Occipital lobe (tissue), 1 donor: ENCODE measurements at regions not wholly inside any gene's neighbourhood (a gene's known extent, or its start where the extent isn't known, plus 50 kb on each side); places are given as distances from the start of the nearest gene placed in this dataset.
"Not testable (repeated sequence)": the region's sequence is repeated elsewhere in the genome, so short reads cannot be mapped to it uniquely, and the experiment has no call there.

Experiments
- DNase-seq: peaks from one replicate; lab custom pipeline; 2025; lab: John Stamatoyannopoulos, UW

DNA sequence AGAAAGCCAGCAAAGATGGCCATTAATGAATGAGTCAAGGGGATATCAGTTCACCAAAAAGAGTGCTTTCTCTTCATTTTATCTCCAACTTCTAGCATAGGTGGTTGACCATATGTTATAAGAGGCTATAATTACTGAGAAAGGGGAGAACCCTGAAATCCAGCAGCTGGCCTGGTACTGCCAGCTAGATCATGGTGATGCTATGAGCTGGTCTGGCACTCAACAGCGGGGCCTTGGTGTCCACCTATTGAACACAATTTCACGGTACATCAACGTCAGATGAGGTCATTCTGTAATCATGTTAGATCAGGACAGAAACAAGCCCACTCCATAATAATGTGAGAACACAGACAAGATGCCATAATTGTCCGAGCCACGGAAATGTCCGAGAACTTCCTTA, 1644.8 kb upstream of the PCDH7 start:
- no peak for DNase-seq

DNA sequence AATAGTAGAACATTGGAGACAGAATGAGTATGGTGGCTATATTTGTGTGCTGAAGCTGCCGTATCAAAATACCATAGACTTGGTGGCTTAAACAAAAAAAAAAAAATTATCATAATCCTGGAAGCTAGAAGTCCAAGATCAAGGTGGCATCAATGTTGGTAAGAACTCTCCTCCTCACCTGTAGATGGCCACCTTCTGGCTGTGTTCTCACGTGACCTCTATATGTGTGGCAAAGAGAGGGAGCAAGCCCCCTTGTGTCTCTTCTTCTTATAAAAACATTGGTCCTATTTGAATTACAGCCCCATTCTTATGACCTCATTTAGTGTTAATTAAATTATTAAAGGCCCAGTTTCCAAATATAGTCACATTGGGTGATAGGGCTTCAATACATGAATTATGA, 1640.9 kb upstream of the PCDH7 start:
- DNase-seq, result no peak

GRCh38 chr4:29081234-29081955, 1638.8 kb upstream of the PCDH7 start:
- DNase-seq, result no peak

DNA sequence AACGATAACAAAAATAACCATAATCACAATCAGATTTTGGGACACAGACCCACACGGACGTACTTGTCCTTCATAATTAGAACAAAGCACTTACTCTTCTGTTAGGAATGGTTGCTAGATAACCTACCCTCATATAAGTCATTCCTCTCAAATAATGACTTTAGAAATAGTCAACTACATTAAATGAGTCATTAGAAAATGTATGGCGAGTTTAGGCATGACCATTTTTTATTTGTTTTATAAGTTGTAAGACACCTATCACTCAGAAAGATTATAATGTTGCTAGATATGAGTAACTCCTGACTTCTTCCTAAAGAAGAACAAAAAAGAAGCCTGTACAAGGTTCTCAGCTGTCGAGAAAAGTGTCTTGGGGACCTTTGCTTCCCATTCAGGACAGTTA, 1637.5 kb upstream of the PCDH7 start:
- no peak for DNase-seq

- DNase-seq, result no peak
Observed at GRCh38 chr4:29085748-29086147, 1634.4 kb upstream of the PCDH7 start.

- no peak for DNase-seq
Observed at GRCh38 chr4:29104694-29105093, 1615.5 kb upstream of the PCDH7 start.

DNA sequence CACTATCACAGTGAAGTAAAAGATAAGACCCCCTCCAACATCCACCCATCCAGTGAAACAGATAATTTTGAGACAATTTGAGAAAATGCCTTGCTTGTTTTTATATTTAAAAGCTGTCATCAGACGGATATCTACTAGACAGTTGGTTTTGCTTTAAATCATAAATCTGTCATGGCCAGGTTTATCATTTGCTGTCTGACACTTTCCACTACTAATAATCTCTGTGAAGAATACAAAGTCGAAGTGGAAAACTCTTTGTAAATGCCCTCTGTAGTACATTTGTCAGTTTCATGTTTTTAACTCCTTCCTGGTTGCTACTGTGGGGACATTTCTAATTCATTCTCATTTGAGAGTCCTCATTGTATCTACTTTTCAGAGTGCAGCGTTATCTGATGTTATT, 1606.2 kb upstream of the PCDH7 start:
- DNase-seq, result no peak

- not testable (repeated sequence) for DNase-seq
Observed at GRCh38 chr4:29117231-29117722, 1602.9 kb upstream of the PCDH7 start.

GRCh38 chr4:29121586-29121985, 1598.6 kb upstream of the PCDH7 start:
- DNase-seq, result no peak

DNA sequence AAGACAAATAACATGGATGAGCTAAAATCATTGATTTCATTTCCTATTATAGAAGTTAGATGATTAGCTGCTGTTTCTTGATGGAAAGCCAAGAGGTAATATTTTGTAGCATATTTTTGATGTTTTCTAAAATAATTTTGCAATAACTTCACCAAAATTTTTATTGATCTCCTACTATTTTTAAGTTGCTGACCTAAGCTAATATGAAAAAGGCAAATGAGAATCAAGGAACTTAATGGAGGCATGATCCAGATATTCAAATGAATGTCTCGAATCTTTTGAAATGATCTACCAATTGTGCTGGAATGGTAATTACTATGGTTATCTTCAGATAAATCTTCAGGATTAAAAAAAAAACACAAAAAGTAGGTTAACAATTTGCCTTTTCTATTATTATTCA, 1591.4 kb upstream of the PCDH7 start:
- DNase-seq, result no peak

- DNase-seq, result no peak
Observed at GRCh38 chr4:29131304-29131703, 1588.9 kb upstream of the PCDH7 start.

- DNase-seq, result no peak
Observed at GRCh38 chr4:29142708-29143107, 1577.5 kb upstream of the PCDH7 start.

DNA sequence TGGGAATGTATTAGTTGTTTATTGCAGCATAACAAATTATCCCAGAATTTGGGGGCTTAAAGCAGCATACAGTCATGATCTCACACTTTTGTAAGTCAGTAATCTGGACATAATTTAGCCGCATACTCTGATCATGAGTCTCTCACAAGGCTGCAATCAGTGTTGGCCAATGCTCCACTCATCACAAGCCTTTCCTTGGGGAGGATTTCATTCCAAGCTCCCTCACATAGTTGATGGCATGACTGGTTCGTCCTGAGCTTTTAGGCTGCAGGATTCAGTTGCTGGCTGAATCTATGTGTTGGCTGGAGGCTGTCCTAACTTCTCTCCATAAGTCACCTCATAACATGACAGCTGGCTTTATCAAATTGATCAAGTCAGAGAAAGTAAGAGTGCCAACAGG, 1568.6 kb upstream of the PCDH7 start:
- DNase-seq, result no peak

GRCh38 chr4:29153642-29154041, 1566.5 kb upstream of the PCDH7 start:
- no peak for DNase-seq

- no peak for DNase-seq
Observed at GRCh38 chr4:29175291-29175690, 1544.9 kb upstream of the PCDH7 start.

DNA sequence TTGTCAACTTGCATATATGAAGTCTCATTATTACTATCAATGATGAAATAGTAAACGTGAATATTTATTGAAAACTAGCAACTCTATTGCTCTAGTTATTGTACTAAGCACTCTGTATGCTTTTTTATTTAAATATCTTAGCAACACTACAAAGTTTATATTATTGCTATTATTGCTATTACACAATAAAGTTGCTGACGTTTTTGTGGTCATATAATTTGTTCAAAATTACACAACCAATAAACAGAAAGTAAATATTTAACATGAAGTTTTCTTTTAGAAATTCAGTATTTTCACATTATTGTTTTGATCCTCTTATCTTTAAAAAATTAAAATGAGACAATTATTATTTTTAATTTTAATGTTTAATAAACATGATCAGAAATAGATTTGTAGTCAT, 1521.1 kb upstream of the PCDH7 start:
- DNase-seq, result no peak

- no peak for DNase-seq
Observed at GRCh38 chr4:29199485-29199884, 1520.7 kb upstream of the PCDH7 start.

DNA sequence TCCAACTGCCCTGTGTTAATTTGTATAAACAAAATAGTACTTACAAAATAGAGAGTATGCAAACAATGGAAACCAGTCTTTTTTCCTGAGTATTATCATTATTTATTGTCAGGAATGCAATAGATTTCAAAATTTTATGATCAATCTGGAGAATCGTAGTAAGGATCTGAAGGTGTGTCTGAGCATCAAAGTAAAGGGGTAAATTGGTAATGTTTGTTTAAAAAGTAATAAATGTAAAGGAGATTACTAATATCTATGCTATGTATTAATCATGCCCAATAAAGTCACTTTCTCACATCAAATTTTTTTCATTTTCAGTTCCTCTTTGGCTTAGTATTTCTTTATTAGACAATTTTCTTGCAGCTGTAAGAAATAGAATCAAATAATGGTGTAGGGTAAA, 1507.1 kb upstream of the PCDH7 start:
- no peak for DNase-seq

DNA sequence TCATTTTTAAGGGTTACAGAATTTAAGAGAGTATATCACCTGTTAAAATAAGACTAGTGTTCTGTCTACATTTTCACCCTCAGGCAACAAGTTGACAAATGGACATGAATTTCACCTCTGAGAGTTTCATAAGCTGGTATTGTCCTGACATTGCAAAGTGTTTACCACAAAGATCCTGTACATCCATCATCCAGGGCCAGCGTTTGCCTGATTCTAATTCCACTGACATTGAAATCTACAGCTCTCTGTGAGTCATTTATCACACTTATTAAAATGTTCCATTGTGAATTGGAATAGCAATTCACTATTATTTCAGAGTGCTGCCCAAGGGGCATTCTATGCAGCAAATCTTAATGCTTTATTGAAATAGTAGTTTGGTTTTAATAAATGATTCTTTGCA, 1499.4 kb upstream of the PCDH7 start:
- no peak for DNase-seq

GRCh38 chr4:29224911-29225310, 1495.3 kb upstream of the PCDH7 start:
- DNase-seq, result no peak

GRCh38 chr4:29240641-29241040, 1479.5 kb upstream of the PCDH7 start:
- DNase-seq, result no peak

GRCh38 chr4:29243054-29243453, 1477.1 kb upstream of the PCDH7 start:
- DNase-seq, result no peak

DNA sequence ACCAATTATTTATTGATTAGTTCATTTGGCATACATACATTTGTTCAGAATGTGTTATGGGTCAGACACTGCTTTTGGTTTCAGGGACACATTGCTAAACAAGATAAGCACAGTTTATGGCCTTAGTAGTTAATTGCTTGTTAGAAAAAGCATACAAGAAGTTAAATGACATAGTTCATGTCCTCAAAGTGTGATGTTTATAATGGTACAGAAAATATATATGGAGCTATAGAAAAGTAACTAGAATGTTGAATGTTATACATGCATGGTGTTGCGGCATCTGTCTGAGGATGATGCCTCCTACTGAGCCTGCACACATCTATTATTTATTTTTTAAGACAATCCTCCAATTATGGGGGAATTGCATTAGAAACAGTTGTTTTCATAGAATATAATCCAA, 1476.3 kb upstream of the PCDH7 start:
- DNase-seq, result no peak

GRCh38 chr4:29259556-29259955, 1460.6 kb upstream of the PCDH7 start:
- DNase-seq, result no peak
